ENCODE measurements at regions not wholly inside any gene's neighbourhood (a gene's known extent, or its start where the extent isn't known, plus 50 kb on each side); places are given as distances from the start of the nearest gene placed in this dataset.

DNA sequence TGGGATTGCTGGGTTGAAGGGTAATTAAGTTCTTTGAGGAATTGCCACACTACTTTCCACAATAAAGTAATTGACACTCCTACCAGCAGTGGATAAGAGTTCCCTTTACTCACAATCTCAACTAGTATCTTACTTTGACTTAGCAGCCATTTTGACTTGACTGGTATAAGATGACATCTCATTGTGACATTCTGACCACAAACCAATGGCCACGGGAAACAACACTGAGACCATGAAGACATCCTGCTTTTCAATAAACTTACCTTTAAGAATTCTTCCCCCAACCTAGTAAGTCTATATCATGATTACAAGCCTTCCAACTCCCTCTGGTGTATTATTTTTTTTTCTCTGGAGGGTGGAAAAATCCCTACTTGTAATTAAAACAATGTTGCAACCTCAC is 66.9 kb upstream of the WDR1 start:
- intact Hi-C loops (cut with micrococcal nuclease), result no loop called here
- DNase-seq (no peak), ATAC-seq (no peak)

- intact Hi-C loops (cut with micrococcal nuclease), result no loop called here
- DNase-seq (no peak), ATAC-seq (no peak)
Measured at GRCh38 chr4:10182446-10183424, 66.1 kb upstream of the WDR1 start.

- no peak for DNase-seq
- intact Hi-C loops (cut with micrococcal nuclease), result no loop called here
- ATAC-seq, result no peak
Measured at GRCh38 chr4:10181745-10182445, 65.3 kb upstream of the WDR1 start.

- DNase-seq, result no peak
- intact Hi-C loops (cut with micrococcal nuclease), result no loop called here
- peak; percentile 7 for ATAC-seq
Measured at GRCh38 chr4:10180927-10181744, 64.5 kb upstream of the WDR1 start.

GRCh38 chr4:10180603-10180926 is 64.0 kb upstream of the WDR1 start:
- intact Hi-C loops (cut with micrococcal nuclease), result no loop called here
- no peak for DNase-seq
- ATAC-seq, result no peak

GRCh38 chr4:10179957-10180602 is 63.5 kb upstream of the WDR1 start:
- intact Hi-C loops (cut with micrococcal nuclease), result no loop called here
- ATAC-seq, result no peak
- no peak for DNase-seq

DNA sequence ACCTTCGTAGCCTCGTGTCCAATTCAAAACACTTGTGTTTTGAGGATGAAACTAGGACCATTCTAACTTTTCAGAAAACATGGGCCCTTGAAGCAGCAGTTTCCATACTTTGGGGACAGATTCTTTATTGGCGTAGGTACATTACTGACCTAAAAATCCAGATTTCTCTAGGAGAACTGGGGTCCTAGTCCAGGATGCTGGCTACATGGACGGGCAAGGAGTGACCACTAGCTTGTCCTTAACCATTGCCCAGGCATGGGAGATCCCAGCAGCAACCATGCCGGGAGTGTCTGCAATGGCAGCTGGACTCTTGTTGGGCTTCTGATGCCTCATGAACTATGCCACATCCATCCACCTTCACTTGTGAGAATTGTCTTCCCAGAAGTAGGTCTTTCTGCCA is 62.2 kb upstream of the WDR1 start:
- no peak for DNase-seq
- no peak for ATAC-seq
- intact Hi-C loops (cut with micrococcal nuclease), result no loop called here

DNA sequence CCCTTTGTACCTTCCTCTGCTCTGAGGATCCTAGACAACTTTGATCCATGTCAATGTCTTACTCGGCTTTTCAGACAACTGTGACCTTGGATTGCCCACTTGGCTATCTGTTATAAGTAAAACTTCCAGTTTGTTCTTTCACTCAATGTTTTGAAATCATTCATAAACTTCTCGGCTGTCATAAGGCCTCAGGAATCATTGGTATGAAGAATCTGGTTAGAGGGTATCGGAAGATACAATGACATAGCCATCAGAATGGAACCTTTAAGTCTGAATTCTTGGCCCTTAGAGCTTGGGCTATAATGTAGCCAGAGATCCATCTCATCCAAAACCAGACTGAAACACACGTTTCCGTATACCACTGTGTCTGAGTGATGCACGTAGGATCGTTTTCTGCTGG is 59.0 kb upstream of the WDR1 start:
- DNase-seq, result no peak
- no peak for ATAC-seq
- intact Hi-C loops (cut with micrococcal nuclease), result no loop called here

DNA sequence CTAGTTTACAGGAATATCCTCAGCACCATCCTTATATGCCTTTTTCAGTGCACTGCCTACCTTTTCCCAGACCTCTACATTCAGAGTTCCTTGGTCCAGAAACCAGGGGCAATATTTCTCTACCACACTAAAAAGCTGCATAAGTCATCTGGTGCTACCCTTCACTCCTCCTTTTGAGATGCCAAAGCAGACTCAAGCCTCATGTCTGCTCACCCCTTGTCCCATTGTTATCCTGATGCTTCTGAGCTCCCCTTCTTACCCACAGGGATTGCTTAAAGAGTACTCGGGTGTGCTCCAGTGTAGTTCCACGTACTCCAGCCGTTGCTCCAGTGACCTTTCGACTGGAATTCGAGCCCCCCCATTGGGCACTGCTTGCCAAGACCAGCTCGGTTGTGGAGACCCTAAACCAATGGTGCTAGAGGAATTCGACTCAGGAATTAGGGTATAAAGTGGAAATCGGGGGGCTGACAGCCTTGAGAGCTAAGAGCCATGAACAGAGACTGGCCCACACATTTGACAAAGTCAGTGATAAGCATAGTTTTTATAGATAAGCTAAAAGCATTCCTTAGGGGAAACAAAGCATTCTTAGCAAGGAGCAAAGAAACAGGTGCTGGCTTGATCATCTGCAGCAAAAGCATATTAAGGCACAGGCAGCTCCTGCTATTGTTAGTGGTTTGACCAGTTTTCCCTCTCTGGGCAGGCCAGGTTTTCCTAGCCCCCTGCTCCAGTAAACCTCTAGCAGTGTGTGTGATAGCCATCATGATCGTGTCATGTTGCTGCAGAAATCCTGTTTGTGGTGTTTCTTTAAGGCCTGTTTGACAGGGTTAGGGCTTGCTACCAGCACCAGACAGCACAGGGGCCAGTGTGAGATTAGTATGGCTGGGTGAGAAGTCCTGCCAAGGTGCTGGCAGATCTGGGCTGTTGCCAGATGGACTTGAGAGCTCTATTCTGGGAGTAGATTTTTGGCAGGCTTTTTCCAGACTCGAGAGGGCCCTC is 57.5 kb upstream of the WDR1 start:
- peak; percentile 84 for DNase-seq
- intact Hi-C loops (cut with micrococcal nuclease), result no loop called here
- peak; percentile 94 for ATAC-seq

DNA sequence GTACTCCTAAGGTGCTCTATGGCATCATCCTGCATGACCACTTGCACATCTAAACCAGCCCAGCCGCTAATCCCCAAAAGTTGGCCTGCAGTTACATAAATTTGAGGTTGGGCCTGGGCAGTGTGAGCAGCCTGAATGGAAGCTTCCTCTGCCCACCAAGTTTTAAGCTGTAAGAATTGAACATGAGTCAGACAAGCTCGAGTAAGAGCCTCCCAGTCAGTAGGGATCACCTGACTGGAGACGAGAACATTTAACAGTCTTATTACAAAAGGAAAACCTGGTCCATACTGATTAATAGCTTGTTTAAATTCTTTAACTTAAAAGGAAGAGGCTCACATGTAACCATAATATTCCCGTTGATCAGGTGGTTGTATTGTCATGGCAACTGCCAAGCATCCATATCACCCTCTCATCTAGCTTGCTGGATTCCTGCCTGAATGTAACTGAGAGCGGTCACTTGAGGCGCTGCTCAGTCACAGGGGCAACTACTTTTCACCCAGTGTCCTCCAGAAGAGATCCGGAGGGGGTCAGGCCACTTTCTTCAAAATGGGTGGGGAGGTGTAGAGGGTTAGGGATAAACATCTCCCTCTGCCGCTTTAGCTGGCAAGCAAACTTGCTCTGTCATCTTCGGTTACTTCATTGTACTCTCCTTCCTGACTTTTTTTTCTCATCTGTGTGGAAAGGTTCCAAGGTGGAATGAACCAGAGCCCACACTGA is 56.6 kb upstream of the WDR1 start:
- DNase-seq (no peak), ATAC-seq (peak; percentile 46)
- intact Hi-C loops (cut with micrococcal nuclease), result no loop called here

DNA sequence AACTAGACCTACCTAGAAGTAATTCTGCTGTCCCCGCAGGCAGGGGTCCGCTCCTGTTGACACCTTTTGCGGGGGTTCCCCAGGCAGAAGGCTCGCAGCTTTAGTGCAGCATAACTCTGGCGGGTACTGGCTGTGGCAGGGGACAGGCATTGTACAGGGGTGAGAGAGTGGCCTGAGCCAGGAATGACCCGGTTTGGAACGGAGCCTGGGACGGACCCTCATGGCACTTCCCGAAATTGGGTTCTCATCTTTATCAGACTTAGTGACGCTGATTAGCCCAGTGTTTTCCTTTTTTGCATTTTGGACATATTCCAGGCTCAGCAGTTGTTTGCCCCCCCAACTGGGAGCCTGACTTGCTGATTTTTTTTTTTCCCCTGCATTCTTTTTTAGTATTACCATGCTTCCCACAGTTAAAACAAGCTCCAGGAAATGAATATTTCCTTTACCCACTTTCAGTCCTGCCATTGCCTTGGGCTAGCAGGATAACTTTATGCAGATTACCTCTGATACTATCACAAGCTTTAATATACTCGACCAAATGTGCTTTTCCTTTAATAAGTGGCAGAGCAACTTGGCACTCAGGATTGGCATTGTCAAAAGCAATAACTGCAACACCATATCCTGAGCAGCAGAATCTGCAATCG is 55.8 kb upstream of the WDR1 start:
- DNase-seq, result no peak
- peak; percentile 20 for ATAC-seq
- intact Hi-C loops (cut with micrococcal nuclease), result no loop called here

GRCh38 chr4:10171055-10171454 is 54.5 kb upstream of the WDR1 start:
- intact Hi-C loops (cut with micrococcal nuclease), result no loop called here
- ATAC-seq (no peak), DNase-seq (no peak)

DNA sequence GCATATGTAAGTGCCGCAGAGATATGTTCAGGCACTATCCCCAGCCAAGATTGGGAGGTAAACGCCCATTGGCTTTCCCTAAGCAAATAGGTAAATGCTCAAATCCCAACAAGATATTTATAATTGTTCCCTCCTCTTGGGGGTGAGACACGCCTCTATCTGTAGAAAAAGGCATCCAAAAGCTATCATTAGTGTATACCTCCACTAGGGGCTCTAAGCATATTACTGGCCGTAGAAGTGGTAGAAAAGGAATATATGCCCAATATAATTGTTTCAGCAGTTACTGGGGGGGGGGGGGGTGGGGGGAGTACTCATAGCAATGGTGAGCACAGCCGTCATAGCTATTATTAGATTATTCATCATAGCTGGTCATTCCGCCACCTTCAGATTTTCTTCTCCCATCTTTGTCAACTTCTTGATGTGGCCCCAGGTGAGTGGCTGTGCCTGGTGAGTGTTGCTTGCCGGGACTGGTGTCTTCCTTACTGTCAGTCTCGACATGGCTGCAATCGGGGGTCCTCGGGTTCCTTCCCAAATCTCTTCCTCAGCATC is 53.3 kb upstream of the WDR1 start:
- intact Hi-C loops (cut with micrococcal nuclease), result no loop called here
- ATAC-seq (no peak), DNase-seq (no peak)

DNA sequence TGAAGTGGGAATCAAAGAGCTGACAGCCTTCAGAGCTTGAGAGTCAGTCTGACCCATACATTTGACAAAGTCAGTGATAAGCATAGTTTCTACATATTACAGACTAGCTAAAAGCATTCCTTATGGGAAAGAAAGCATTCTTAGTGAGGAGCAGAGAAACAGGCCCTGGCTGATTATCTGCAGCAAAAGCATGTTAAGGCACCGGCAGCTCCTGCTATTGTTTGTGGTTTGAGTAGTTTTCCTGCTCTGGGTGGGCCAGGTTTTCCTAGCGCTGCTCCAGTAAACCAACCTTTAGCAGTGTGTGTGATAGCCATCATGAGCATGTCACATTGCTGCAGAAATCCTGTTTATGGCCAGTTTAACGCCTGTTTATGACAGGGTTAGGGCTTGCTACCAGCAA is 51.6 kb upstream of the WDR1 start:
- no peak for ATAC-seq
- intact Hi-C loops (cut with micrococcal nuclease), result no loop called here
- no peak for DNase-seq

DNA sequence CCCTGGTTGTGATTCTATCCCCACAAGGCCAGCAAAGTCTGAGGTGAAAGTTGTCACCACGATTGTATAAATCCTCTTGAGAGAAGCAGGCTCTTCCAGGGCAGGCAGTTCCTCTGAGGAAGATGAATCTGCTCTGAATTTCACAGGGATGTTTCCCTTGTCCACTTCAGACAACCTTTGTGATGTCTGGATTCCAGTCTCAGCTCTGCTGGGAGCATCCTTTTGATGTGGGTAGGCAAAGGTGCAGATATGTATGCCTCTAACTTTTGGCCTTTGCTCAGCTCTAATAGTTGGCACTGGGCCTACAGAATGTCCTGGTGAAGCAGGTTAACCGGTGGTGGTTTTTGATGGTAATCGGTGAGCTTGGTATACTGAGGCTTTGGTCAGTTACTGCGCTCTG is 50.6 kb upstream of the WDR1 start:
- DNase-seq (no peak), ATAC-seq (no peak)
- intact Hi-C loops (cut with micrococcal nuclease), result no loop called here

Data from left ventricle myocardium superior (tissue), 1 donor.